ENCODE measurements at regions not wholly inside any gene's neighbourhood (a gene's known extent, or its start where the extent isn't known, plus 50 kb on each side); places are given as distances from the start of the nearest gene placed in this dataset.

DNA sequence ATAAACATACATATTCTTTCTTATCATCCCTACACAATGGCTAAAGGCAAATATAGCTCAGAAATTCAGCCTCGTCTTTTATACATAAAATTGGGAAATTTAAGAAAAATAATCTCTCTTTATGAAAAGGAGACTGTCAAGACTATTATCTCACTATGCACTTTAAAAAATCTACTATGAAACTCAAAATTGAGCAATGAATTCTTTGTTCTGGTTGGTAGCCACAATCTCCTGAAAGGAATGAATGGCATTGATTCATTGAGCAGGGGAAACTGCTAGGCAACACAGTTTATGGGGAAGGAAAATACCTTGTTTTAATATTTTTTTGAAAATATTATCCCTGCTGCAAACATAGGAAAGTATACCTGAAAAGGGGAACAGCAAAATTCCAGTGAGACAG is 397.1 kb downstream of the RAB28 start:
- H3K27me3 ChIP-seq (ENCODE audit: control insufficient read depth, insufficient read depth, low read length) = no peaks in the 10 kb centered on the region
- H3K9me3 ChIP-seq (ENCODE audit: control insufficient read depth, insufficient read depth, low read length) = peaks cover 4% of the 10 kb centered on the region
- no peak overlapping the region for H3K9ac ChIP-seq (ENCODE audit: low read depth, low read length)
- H3K4me3 ChIP-seq (ENCODE audit: low read depth, low read length) = no peak overlapping the region
- H3K36me3 ChIP-seq (ENCODE audit: control insufficient read depth, insufficient read depth, low read length) = no peaks in the 10 kb centered on the region
- no peaks in the 10 kb centered on the region for H3K4me1 ChIP-seq (ENCODE audit: control insufficient read depth, insufficient read depth, low read length)

GRCh38 chr4:13084210-13084609 is 399.9 kb downstream of the RAB28 start:
- peaks cover 4% of the 10 kb centered on the region for H3K9me3 ChIP-seq (ENCODE audit: control insufficient read depth, insufficient read depth, low read length)
- no peak overlapping the region for H3K4me3 ChIP-seq (ENCODE audit: low read depth, low read length)
- H3K36me3 ChIP-seq (ENCODE audit: control insufficient read depth, insufficient read depth, low read length) = no peaks in the 10 kb centered on the region
- no peaks in the 10 kb centered on the region for H3K27me3 ChIP-seq (ENCODE audit: control insufficient read depth, insufficient read depth, low read length)
- H3K9ac ChIP-seq (ENCODE audit: low read depth, low read length) = no peak overlapping the region
- no peaks in the 10 kb centered on the region for H3K4me1 ChIP-seq (ENCODE audit: control insufficient read depth, insufficient read depth, low read length)

DNA sequence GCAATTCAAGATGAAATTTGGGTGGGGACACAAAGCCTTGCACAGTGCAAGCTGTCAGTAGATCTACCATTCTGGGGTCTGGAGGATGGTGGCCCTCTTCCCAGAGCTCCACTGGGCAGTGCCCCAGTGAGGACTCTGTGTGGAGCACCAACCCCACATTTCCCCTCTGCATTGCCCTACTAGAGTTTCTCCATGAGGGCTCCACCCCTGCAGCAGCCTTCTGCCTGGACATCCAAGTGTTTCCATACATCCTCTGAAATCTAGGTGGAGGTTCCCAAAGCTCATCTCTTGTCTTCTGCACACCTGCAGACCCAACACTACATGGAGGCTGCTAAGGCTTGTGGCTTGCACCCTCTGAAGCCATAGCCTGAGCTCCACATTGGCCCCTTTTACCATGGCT is 402.3 kb downstream of the RAB28 start:
- Histone ChIP-seq H3K4me1 (ENCODE audit: control insufficient read depth, insufficient read depth, low read length) (no peaks in the 10 kb centered on the region), H3K9me3 (ENCODE audit: control insufficient read depth, insufficient read depth, low read length) (peaks cover 4% of the 10 kb centered on the region), H3K4me3 (ENCODE audit: low read depth, low read length) (no peak overlapping the region), H3K36me3 (ENCODE audit: control insufficient read depth, insufficient read depth, low read length) (no peaks in the 10 kb centered on the region), H3K27me3 (ENCODE audit: control insufficient read depth, insufficient read depth, low read length) (no peaks in the 10 kb centered on the region), H3K9ac (ENCODE audit: low read depth, low read length) (no peak overlapping the region)

GRCh38 chr4:13067077-13067476 is 417.1 kb downstream of the RAB28 start:
- no peaks in the 10 kb centered on the region for H3K36me3 ChIP-seq (ENCODE audit: control insufficient read depth, insufficient read depth, low read length)

DNA sequence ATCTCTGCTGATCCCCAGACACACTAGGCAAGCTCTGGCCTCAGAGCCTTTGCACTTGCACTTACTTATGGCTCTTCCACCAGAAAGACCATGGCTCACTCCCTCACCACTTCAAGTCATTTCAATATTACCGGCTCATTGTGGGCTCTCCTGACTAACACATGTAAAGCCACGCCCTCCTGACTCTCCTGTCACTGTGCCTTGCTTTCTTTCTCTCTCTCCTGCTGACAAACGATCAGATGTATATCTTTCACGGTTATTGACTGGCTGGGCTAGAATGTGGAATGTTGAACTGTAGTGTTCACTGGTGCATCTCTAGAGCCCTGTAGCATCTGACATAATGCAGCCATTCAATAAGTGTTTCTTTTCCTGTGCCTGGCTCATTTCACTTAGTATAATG is 425.1 kb downstream of the RAB28 start:
- Histone ChIP-seq H3K27me3 (ENCODE audit: control insufficient read depth, insufficient read depth, low read length) (no peaks in the 10 kb centered on the region), H3K4me3 (ENCODE audit: low read depth, low read length) (no peak overlapping the region), H3K9ac (ENCODE audit: low read depth, low read length) (no peak overlapping the region), H3K9me3 (ENCODE audit: control insufficient read depth, insufficient read depth, low read length) (no peaks in the 10 kb centered on the region), H3K4me1 (ENCODE audit: control insufficient read depth, insufficient read depth, low read length) (no peaks in the 10 kb centered on the region), H3K36me3 (ENCODE audit: control insufficient read depth, insufficient read depth, low read length) (no peaks in the 10 kb centered on the region)

More at GRCh38 chr4:13067077-13067476, 417.1 kb downstream of the RAB28 start:
- Histone ChIP-seq H3K27me3 (ENCODE audit: control insufficient read depth, insufficient read depth, low read length) (no peaks in the 10 kb centered on the region), H3K4me1 (ENCODE audit: control insufficient read depth, insufficient read depth, low read length) (no peaks in the 10 kb centered on the region), H3K9ac (ENCODE audit: low read depth, low read length) (no peak overlapping the region), H3K4me3 (ENCODE audit: low read depth, low read length) (no peak overlapping the region), H3K9me3 (ENCODE audit: control insufficient read depth, insufficient read depth, low read length) (no peaks in the 10 kb centered on the region)

DNA sequence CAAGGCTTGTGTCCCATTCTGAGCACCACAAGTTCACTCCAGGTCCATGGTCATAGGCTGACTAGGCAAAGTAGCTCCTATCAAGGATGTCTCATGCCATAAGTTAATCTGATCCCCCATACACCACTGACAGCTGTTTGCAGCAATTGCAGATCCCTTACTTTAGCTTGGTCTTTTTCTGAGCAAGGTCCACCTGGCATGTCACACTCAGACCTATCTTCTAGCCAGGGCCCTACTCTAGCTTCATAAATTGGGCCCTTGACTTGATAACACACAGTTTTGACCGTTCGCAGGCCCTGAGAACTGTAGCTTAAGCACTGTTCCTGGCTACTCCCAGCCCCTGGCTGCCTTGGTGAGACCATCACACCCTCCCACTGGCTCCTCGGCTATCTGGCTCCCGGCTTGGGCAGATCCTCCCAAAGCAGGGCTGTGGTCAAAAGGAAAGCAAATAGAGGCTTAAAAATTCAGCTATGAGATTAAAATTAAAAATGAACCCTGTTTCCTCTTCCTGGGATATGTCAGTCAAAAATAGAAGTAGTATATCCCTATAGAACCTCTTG is 427.4 kb downstream of the RAB28 start:
- no peak overlapping the region for H3K9ac ChIP-seq (ENCODE audit: low read depth, low read length)
- H3K27me3 ChIP-seq (ENCODE audit: control insufficient read depth, insufficient read depth, low read length) = no peaks in the 10 kb centered on the region
- no peak overlapping the region for H3K4me3 ChIP-seq (ENCODE audit: low read depth, low read length)
- no peaks in the 10 kb centered on the region for H3K4me1 ChIP-seq (ENCODE audit: control insufficient read depth, insufficient read depth, low read length)
- H3K9me3 ChIP-seq (ENCODE audit: control insufficient read depth, insufficient read depth, low read length) = no peaks in the 10 kb centered on the region
- H3K36me3 ChIP-seq (ENCODE audit: control insufficient read depth, insufficient read depth, low read length) = no peaks in the 10 kb centered on the region

DNA sequence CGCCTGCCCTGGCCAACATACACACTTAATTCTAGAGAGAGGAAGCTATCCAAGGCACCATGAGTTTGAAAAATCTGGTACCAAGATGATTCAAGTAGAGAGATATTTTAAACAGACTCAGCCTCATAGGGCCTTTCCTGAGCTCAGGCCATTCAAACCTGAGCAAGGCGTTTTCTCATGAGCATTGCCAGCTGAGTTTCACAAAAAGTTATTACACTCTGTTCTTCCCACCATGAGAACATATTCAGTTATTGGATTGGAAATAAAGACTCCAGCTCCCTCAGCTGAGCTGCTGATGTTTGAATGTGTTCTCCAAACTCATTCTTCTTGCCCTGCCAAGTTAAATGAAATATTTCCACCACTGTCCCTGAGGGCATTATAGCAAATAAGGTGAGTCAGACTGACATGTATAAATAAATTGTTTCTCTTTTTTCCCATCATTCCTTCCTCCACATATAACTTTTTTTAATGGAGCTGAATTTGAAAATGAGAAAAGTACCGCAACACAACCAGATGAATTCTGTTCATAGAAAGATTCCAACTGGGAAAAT is 429.6 kb downstream of the RAB28 start:
- H3K9me3 ChIP-seq (ENCODE audit: control insufficient read depth, insufficient read depth, low read length) = no peaks in the 10 kb centered on the region
- no peak overlapping the region for H3K9ac ChIP-seq (ENCODE audit: low read depth, low read length)
- H3K4me3 ChIP-seq (ENCODE audit: low read depth, low read length) = no peak overlapping the region
- no peaks in the 10 kb centered on the region for H3K27me3 ChIP-seq (ENCODE audit: control insufficient read depth, insufficient read depth, low read length)
- no peaks in the 10 kb centered on the region for H3K36me3 ChIP-seq (ENCODE audit: control insufficient read depth, insufficient read depth, low read length)
- no peaks in the 10 kb centered on the region for H3K4me1 ChIP-seq (ENCODE audit: control insufficient read depth, insufficient read depth, low read length)

DNA sequence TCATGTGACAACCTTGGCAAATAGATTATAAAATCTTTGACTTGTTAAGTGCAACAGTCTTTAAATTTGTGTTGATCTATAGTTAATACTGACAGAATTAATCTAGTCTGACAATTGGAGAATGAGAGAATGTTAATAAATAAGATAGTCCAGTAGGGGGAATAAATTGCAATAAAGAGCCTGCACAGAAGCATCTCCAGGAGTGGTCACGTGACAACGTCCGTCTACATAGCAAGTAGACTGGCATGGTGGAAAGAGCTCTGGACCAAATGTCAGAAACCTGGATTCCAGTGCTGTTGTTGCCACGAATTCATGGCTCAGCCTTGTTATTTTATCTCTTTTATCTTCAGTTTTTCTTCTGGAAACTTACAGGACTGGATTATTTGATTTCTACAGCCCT is 436.5 kb downstream of the RAB28 start:
- H3K36me3 ChIP-seq (ENCODE audit: control insufficient read depth, insufficient read depth, low read length) = no peaks in the 10 kb centered on the region
- H3K9ac ChIP-seq (ENCODE audit: low read depth, low read length) = no peak overlapping the region
- no peaks in the 10 kb centered on the region for H3K9me3 ChIP-seq (ENCODE audit: control insufficient read depth, insufficient read depth, low read length)
- H3K27me3 ChIP-seq (ENCODE audit: control insufficient read depth, insufficient read depth, low read length) = no peaks in the 10 kb centered on the region
- no peaks in the 10 kb centered on the region for H3K4me1 ChIP-seq (ENCODE audit: control insufficient read depth, insufficient read depth, low read length)
- H3K4me3 ChIP-seq (ENCODE audit: low read depth, low read length) = no peak overlapping the region

- no peaks in the 10 kb centered on the region for H3K9me3 ChIP-seq (ENCODE audit: control insufficient read depth, insufficient read depth, low read length)
- no peak overlapping the region for H3K4me3 ChIP-seq (ENCODE audit: low read depth, low read length)
- no peaks in the 10 kb centered on the region for H3K4me1 ChIP-seq (ENCODE audit: control insufficient read depth, insufficient read depth, low read length)
- H3K9ac ChIP-seq (ENCODE audit: low read depth, low read length) = no peak overlapping the region
- H3K36me3 ChIP-seq (ENCODE audit: control insufficient read depth, insufficient read depth, low read length) = no peaks in the 10 kb centered on the region
- H3K27me3 ChIP-seq (ENCODE audit: control insufficient read depth, insufficient read depth, low read length) = no peaks in the 10 kb centered on the region
Measured at GRCh38 chr4:13036841-13037240, 447.3 kb downstream of the RAB28 start.

DNA sequence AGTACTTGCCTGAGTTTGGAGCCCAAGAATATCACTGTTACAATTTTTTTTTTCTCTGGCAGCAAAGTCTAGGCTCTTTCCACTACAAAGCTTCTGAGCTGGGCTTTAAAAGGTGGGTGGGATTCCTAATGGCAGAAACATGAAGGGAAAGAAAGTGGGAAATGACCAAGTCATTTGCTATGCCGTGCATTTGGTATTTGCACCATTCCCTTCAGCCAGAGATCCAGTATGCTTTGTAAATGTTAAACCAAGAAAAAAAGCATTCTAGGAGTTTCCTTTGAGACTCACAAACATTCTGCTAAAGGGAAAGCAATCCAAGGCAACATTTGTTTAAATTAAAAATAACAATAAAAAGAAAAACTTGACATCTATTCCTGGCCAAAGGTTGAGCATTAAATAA is 451.2 kb downstream of the RAB28 start:
- Histone ChIP-seq H3K27me3 (ENCODE audit: control insufficient read depth, insufficient read depth, low read length) (no peaks in the 10 kb centered on the region), H3K4me3 (ENCODE audit: low read depth, low read length) (no peak overlapping the region), H3K9ac (ENCODE audit: low read depth, low read length) (no peak overlapping the region), H3K4me1 (ENCODE audit: control insufficient read depth, insufficient read depth, low read length) (no peaks in the 10 kb centered on the region), H3K9me3 (ENCODE audit: control insufficient read depth, insufficient read depth, low read length) (no peaks in the 10 kb centered on the region), H3K36me3 (ENCODE audit: control insufficient read depth, insufficient read depth, low read length) (no peaks in the 10 kb centered on the region)

DNA sequence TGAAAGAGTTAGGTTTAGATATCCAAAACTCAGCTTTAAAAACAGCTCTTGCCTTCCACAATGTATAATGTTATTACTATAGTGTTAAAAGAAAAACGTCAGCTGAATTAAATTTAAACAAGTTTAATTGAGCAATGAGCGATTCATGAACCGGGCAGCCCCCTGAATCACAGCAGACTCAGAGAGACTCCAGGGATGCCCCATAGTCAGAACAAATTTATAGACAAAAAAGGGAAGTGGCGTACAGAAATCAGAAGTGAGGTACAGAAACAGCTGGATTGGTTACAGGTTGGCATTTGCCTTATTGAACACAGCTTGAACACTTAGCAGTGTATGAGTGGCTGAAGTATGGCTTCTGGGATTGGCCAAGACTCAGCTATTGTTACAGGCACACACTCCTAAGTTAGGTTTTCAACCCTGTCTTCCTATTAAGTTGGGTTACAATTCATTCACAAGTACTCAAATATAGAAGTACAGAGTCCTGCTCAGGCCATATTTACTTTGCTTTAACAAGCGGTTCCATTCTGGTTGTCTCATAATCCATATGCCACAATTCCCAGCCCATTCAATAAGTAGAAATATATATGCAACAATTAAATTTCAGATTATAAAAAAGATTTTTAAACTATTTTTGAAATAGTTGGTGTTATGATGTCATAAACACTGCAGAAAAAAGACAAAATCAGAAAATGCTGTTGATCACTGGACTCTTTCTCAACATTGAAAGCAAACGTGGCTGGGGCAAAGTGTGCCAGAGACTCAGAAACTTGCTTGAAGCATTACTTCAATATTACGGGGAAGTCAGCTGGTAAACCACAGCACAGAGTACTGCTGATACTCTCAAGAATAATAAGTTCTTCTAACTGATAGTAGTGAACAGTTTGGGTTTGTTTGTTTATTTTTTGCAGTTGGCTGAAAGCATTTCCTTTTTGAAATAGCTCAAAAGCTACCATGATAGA is 459.7 kb downstream of the RAB28 start:
- Histone ChIP-seq H3K4me1 (ENCODE audit: control insufficient read depth, insufficient read depth, low read length) (no peaks in the 10 kb centered on the region), H3K27me3 (ENCODE audit: control insufficient read depth, insufficient read depth, low read length) (no peaks in the 10 kb centered on the region), H3K9ac (ENCODE audit: low read depth, low read length) (no peak overlapping the region), H3K9me3 (ENCODE audit: control insufficient read depth, insufficient read depth, low read length) (no peaks in the 10 kb centered on the region), H3K4me3 (ENCODE audit: low read depth, low read length) (no peak overlapping the region), H3K36me3 (ENCODE audit: control insufficient read depth, insufficient read depth, low read length) (no peaks in the 10 kb centered on the region)

Data from iPS-15b (cell line).